T-helper 2 cell (primary cell): ENCODE measurements at regions not wholly inside any gene's neighbourhood (a gene's known extent, or its start where the extent isn't known, plus 50 kb on each side); places are given as distances from the start of the nearest gene placed in this dataset.

ENCODE experiments used
- DNase-seq, 5 experiments: peaks; one replicate each; pipeline versions ENCODE4 v3.0.0 to v3.0.0-alpha.2; 2012 to 2022

GRCh38 chr7:106776618-106777347 is 88.3 kb upstream of the PIK3CG start:
- no peak for DNase-seq

GRCh38 chr7:106777674-106778299 is 87.3 kb upstream of the PIK3CG start:
- no peak for DNase-seq

GRCh38 chr7:106778656-106779250 is 86.3 kb upstream of the PIK3CG start:
- peak in 1 of 5 experiments; percentile 37 for DNase-seq

- peak in 1 of 5 experiments; percentile 16 for DNase-seq
Observed at GRCh38 chr7:106779877-106780276, 85.2 kb upstream of the PIK3CG start.

- peak in 1 of 5 experiments; percentile 31 for DNase-seq
Observed at GRCh38 chr7:106781007-106781406, 84.1 kb upstream of the PIK3CG start.

- no peak for DNase-seq
Observed at GRCh38 chr7:106781828-106782544, 83.1 kb upstream of the PIK3CG start.

GRCh38 chr7:106783286-106783685 is 81.8 kb upstream of the PIK3CG start:
- DNase-seq = no peak

- DNase-seq = no peak
Observed at GRCh38 chr7:106788637-106789036, 76.4 kb upstream of the PIK3CG start.

- no peak for DNase-seq
Observed at GRCh38 chr7:106791526-106791925, 73.6 kb upstream of the PIK3CG start.

- no peak for DNase-seq
Observed at GRCh38 chr7:106792233-106792926, 72.7 kb upstream of the PIK3CG start.

- DNase-seq = peak in 2 of 5 experiments; percentile 7 to 56
Observed at GRCh38 chr7:106793015-106793975, 71.8 kb upstream of the PIK3CG start.

- DNase-seq = no peak
Observed at GRCh38 chr7:106794276-106795083, 70.6 kb upstream of the PIK3CG start.

GRCh38 chr7:106795084-106795876 is 69.8 kb upstream of the PIK3CG start:
- no peak for DNase-seq

- DNase-seq = no peak
Observed at GRCh38 chr7:106795877-106796231, 69.2 kb upstream of the PIK3CG start.

- no peak for DNase-seq
Observed at GRCh38 chr7:106797937-106798336, 67.1 kb upstream of the PIK3CG start.

- no peak for DNase-seq
Observed at GRCh38 chr7:106802589-106802988, 62.5 kb upstream of the PIK3CG start.

GRCh38 chr7:106806556-106806955 is 58.5 kb upstream of the PIK3CG start:
- no peak for DNase-seq

GRCh38 chr7:106807474-106807873 is 57.6 kb upstream of the PIK3CG start:
- DNase-seq = no peak

GRCh38 chr7:106808967-106809635 is 56.0 kb upstream of the PIK3CG start:
- no peak for DNase-seq
